Sigmoid colon (tissue), 6 donors: ENCODE measurements at regions not wholly inside any gene's neighbourhood (a gene's known extent, or its start where the extent isn't known, plus 50 kb on each side); places are given as distances from the start of the nearest gene placed in this dataset.

Experiments used
- DNase-seq: peaks from one replicate; pipeline ENCODE4 v3.0.0-alpha.2; 2019
- H3K27ac ChIP-seq, 4 donors: fragments of 200-600 bp; sonication (generic); one replicate each; pipeline ENCODE4 v1.5.1; 2016 to 2019; ENCODE audit warnings: mild to moderate bottlenecking in 1 of 4
- H3K27me3 ChIP-seq, 3 donors: fragments of 200-600 bp; sonication (generic); one replicate each; pipeline ENCODE4 v1.5.1; 2019; ENCODE audit warnings: mild to moderate bottlenecking in 1 of 3
- H3K36me3 ChIP-seq, 4 donors: fragments of 200-600 bp; sonication (generic); one replicate each; pipeline ENCODE4 v1.5.1; 2016 to 2019
- H3K4me1 ChIP-seq, 4 donors: fragments of 200-600 bp; sonication (generic); one replicate each; pipeline ENCODE4 v1.5.1; 2017 to 2019
- H3K4me3 ChIP-seq, 4 donors: fragments of 200-600 bp; sonication (generic); one replicate each; pipeline ENCODE4 v1.5.1; 2017 to 2019; ENCODE audit warnings: mild to moderate bottlenecking in 2 of 4, moderate library complexity in 1 of 4
- H3K9me3 ChIP-seq, 4 donors: fragments of 200-600 bp in 3 of 4; sonication (generic) in 3 of 4; one replicate each; pipeline versions ENCODE4 v1.5.1 to v1.6.1; 2013 to 2019
- EP300 ChIP-seq, 4 donors: sonication (generic); formaldehyde crosslinking; IDR thresholded peaks; one replicate each; pipeline ENCODE4 v1.6.1; 2017; ENCODE audit warnings: antibody characterized with exemption in 4 of 4
- POLR2A ChIP-seq, 2 donors: fragments of 450-650 bp; IDR thresholded peaks; one replicate each; pipeline ENCODE4 v1.6.1; 2016; ENCODE audit warnings: antibody characterized with exemption in 2 of 2, mild to moderate bottlenecking in 2 of 2, moderate library complexity in 2 of 2
- POLR2AphosphoS5 ChIP-seq, 4 donors: sonication (generic); formaldehyde crosslinking; IDR thresholded peaks; one replicate each; pipeline ENCODE4 v1.6.1; 2017; ENCODE audit warnings: antibody characterized with exemption in 4 of 4
- WGBS, 2 donors: extraction: QIAGEN DNeasy Blood & Tissue Kit; methylation state at CpG; one replicate each; pipeline ENCODE4 v1.1.7; 2013; 5-methylcytosine and 5-hydroxymethylcytosine counted together
- intact Hi-C: fragments of 100-400 bp; cut with DNase I; formaldehyde crosslinking; loops from one replicate; pipeline ENCODE4 v1.15.1; 2023
- TF ChIP-seq, protein P1 (sequence below), 4 experiments: fragments of 450-650 bp in 3 of 4; fragments of 200-600 bp in 1 of 4; IDR thresholded peaks; one replicate each; pipeline ENCODE4 v1.5.1; 2016 to 2019; ENCODE audit warnings: antibody characterized with exemption in 4 of 4, mild to moderate bottlenecking in 3 of 4, moderate library complexity in 2 of 4
- donor health status: healthy with polysubstance abuse.
- donor health status: healthy.

DNA sequence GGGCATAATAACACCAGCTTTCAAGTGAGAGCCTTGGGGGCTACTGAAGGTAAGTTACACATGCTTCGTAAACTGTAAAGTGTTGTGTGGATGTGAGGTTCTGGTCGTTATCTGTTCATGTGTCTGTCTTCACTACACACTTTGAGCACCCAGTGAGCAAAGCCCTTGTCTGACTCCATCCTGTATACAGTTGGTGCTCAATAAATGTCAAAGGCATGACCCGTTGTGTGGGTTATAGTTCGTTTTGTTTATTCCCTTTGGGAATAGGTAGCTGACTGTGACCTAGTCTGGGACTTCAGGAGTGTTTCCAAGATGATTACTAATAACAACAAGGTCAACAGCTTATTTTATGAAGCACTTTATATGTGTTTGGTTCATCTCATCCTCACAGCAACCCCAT lies 146.9 kb downstream of the MIAT start:
- Histone ChIP-seq H3K27ac (no peak overlapping the region), H3K4me1 (peaks cover 0 to 13% (median 4%) of the 10 kb centered on the region in 4 donors), H3K27me3 (no peaks in the 10 kb centered on the region), H3K4me3 (no peak overlapping the region), H3K36me3 (no peaks in the 10 kb centered on the region), H3K9me3 (peaks cover 0 to 3% (median 0%) of the 10 kb centered on the region in 4 donors)
- WGBS, 2 donors, result 73 to 83% methylated on average over 4 of the region's 4 CpGs
- DNase-seq, result no peak
- intact Hi-C loops, result no loop called here
- no peak for TF ChIP-seq EP300 (IDR thresholded peaks at IDR 0.05)
- no peak for TF ChIP-seq POLR2A (IDR thresholded peaks at IDR 0.05)
- TF ChIP-seq POLR2AphosphoS5 (IDR thresholded peaks at IDR 0.05), result no peak
- TF ChIP-seq, protein P1, sequence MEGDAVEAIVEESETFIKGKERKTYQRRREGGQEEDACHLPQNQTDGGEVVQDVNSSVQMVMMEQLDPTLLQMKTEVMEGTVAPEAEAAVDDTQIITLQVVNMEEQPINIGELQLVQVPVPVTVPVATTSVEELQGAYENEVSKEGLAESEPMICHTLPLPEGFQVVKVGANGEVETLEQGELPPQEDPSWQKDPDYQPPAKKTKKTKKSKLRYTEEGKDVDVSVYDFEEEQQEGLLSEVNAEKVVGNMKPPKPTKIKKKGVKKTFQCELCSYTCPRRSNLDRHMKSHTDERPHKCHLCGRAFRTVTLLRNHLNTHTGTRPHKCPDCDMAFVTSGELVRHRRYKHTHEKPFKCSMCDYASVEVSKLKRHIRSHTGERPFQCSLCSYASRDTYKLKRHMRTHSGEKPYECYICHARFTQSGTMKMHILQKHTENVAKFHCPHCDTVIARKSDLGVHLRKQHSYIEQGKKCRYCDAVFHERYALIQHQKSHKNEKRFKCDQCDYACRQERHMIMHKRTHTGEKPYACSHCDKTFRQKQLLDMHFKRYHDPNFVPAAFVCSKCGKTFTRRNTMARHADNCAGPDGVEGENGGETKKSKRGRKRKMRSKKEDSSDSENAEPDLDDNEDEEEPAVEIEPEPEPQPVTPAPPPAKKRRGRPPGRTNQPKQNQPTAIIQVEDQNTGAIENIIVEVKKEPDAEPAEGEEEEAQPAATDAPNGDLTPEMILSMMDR (IDR thresholded peaks at IDR 0.05), result no peak

DNA sequence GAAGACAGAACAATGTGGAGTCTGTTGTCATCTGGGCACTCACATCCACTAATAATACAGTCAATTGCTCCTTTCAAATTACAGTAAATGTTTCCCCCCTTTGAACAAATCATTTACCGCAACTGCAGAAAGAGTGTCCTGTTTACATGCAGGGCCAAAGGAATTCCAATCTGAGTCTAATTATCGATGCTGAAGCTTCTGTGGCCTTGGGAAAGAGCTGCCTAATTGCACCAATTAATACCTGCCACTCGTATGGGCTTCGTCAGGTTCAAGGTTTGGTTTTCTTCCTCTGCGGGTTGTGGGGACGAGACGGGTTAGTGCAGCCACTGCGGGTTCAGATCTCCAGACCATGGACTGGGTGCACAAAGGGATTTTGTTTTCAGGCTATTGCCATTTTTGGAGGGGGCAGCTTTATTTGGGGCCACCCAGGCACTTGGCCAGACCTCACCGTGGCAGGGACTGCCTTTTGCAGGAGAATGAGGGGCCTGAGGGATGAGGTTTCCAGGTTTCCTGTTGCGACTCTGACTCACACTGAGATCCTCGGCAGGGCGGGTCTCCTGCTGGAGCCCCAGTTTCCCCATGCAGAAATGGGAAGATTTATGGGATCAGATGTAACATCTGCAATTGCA lies 147.6 kb downstream of the MIAT start:
- intact Hi-C loops, result no loop called here
- H3K9me3 ChIP-seq, result peaks cover 0 to 3% (median 0%) of the 10 kb centered on the region in 4 donors
- no peaks in the 10 kb centered on the region for H3K27me3 ChIP-seq
- WGBS, 2 donors, result 50 to 57% methylated on average over 12 of the region's 12 CpGs
- no peak overlapping the region for H3K4me3 ChIP-seq
- H3K36me3 ChIP-seq, result no peaks in the 10 kb centered on the region
- DNase-seq, result no peak
- H3K4me1 ChIP-seq, result peaks cover 0 to 15% (median 4%) of the 10 kb centered on the region in 4 donors
- TF ChIP-seq EP300 (IDR thresholded peaks at IDR 0.05) (no peak), POLR2AphosphoS5 (IDR thresholded peaks at IDR 0.05) (no peak), POLR2A (IDR thresholded peaks at IDR 0.05) (no peak)
- TF ChIP-seq, protein P1 (IDR thresholded peaks at IDR 0.05), result no peak
- H3K27ac ChIP-seq, result no peak overlapping the region

DNA sequence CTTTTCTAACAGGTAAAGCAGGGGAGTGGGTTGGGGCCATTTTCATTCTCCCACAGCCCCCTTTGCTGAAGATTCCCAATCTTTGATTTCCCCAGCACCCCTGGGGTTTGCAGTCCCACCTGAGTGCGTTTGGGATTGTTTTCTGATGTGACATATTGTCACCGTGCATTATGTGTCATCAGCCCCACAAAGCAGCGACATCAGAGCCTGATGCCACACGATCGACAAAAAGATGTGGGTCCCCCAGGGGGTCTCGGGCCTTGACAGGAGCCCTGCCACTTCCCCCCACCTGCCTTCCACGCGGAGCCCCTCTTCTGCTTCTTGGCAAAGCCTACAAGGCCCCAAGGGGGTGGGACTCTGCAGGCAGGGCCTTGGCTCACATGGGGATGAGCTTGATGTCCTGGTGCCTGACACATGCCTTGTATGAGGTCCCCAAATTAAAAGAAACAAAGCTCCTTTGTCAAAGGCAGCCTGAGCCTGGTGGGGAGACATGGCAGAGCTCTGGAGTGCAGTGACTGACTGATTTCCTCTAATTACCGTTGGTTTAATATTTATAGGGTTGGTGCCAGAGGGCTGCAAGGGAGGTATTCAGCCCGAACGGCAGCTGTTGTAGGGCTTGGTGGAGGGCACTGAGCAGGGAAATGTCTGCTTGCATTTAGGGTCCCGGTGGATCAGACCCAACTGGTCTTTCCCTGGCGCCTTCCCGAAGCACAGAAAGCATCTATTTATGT lies 149.2 kb downstream of the MIAT start:
- WGBS, 2 donors, result 79 to 85% methylated on average over 14 of the region's 14 CpGs
- peaks cover 0 to 3% (median 0%) of the 10 kb centered on the region in 4 donors for H3K9me3 ChIP-seq
- H3K27ac ChIP-seq, result no peak overlapping the region
- no peak for DNase-seq
- no peaks in the 10 kb centered on the region for H3K27me3 ChIP-seq
- H3K4me3 ChIP-seq, result no peak overlapping the region
- no peak for TF ChIP-seq POLR2A (IDR thresholded peaks at IDR 0.05)
- TF ChIP-seq EP300 (IDR thresholded peaks at IDR 0.05), result no peak
- no peak for TF ChIP-seq POLR2AphosphoS5 (IDR thresholded peaks at IDR 0.05)
- TF ChIP-seq, protein P1 (IDR thresholded peaks at IDR 0.05), result no peak
- no peaks in the 10 kb centered on the region for H3K36me3 ChIP-seq
- peaks cover 0 to 12% (median 4%) of the 10 kb centered on the region in 4 donors for H3K4me1 ChIP-seq
- intact Hi-C loops, result no loop called here

DNA sequence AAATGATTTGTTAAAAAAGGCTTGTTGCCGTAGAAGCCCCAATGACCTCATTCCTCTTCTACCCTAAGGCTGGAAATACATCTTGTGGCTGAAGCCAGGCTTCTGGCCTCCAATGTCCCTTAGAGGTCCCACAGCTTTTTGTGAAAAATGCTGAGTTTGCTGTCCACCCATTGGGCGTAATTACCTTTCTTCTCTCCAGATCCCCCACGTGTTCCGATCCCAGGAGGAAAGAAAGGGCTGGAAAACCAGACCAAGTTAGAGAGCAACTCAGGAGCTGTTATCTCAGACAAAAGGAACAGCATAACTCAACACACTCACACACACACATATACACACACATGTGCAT lies 154.2 kb downstream of the MIAT start:
- H3K4me1 ChIP-seq, result peaks cover 0 to 12% (median 4%) of the 10 kb centered on the region in 4 donors
- H3K4me3 ChIP-seq, result no peak overlapping the region
- H3K9me3 ChIP-seq, result peaks cover 0 to 3% (median 0%) of the 10 kb centered on the region in 4 donors
- H3K27ac ChIP-seq, result no peak overlapping the region
- no peaks in the 10 kb centered on the region for H3K36me3 ChIP-seq
- 94 to 95% methylated on average over 4 of the region's 4 CpGs for WGBS, 2 donors
- intact Hi-C loops, result no loop called here
- TF ChIP-seq, protein P1 (IDR thresholded peaks at IDR 0.05), result no peak
- TF ChIP-seq POLR2AphosphoS5 (IDR thresholded peaks at IDR 0.05) (no peak), EP300 (IDR thresholded peaks at IDR 0.05) (no peak), POLR2A (IDR thresholded peaks at IDR 0.05) (no peak)
- H3K27me3 ChIP-seq, result no peaks in the 10 kb centered on the region
- no peak for DNase-seq
